ENCODE measurements at regions not wholly inside any gene's neighbourhood (a gene's known extent, or its start where the extent isn't known, plus 50 kb on each side); places are given as distances from the start of the nearest gene placed in this dataset.

DNA sequence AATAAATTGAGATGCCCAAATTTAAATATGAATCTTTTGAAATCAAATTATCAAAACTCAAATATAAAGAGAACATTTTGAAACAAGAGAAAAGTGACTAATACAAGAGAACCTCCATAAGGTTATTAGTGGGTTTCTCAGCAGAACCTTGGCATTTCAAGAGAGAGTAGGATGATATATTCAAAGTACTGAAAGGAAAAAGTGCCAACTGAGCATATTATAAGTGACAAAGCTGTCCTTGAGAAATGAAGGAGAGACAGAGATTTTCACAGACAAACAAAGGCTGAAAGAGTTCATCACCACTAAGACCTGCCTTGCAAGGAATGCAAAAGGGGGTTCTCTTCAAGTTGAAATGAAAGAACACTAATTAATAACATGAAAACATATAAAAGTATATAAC is 366.0 kb downstream of the HINT1 start:
- H3K9ac ChIP-seq (ENCODE audit: low read depth in 2 of 2, low read length in 2 of 2), result no peak overlapping the region
- intact Hi-C loops (cut with DNase I), result no loop called here

DNA sequence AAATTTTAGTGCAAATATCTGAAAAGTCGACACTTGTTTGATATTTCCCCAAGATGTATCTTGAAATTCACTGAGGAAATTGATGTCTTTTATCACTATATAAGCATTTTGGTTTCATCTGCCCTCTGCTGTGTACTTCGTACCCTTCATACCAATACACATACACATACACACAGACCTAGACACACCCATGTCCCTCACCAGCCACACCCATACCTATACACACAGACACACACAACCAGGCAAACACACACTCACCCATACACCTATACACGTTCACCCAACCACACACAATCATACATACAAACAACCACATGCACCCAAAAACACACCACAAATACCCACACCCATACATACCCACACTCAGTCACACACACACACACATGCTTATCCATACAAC is 367.8 kb downstream of the HINT1 start:
- H3K27me3 ChIP-seq, result no peaks in the 10 kb centered on the region

More for the DNA sequence above, 366.0 kb downstream of the HINT1 start:
- Histone ChIP-seq H3K9me3 (no peaks in the 10 kb centered on the region), H3K36me3 (no peaks in the 10 kb centered on the region), H3K4me1 (no peaks in the 10 kb centered on the region), H3K27ac (no peak overlapping the region), H3K27me3 (no peaks in the 10 kb centered on the region), H3K4me3 (no peak overlapping the region)
- no peak for DNase-seq
- TF ChIP-seq, protein P1, sequence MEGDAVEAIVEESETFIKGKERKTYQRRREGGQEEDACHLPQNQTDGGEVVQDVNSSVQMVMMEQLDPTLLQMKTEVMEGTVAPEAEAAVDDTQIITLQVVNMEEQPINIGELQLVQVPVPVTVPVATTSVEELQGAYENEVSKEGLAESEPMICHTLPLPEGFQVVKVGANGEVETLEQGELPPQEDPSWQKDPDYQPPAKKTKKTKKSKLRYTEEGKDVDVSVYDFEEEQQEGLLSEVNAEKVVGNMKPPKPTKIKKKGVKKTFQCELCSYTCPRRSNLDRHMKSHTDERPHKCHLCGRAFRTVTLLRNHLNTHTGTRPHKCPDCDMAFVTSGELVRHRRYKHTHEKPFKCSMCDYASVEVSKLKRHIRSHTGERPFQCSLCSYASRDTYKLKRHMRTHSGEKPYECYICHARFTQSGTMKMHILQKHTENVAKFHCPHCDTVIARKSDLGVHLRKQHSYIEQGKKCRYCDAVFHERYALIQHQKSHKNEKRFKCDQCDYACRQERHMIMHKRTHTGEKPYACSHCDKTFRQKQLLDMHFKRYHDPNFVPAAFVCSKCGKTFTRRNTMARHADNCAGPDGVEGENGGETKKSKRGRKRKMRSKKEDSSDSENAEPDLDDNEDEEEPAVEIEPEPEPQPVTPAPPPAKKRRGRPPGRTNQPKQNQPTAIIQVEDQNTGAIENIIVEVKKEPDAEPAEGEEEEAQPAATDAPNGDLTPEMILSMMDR (IDR thresholded peaks at IDR 0.05), result no peak

DNA sequence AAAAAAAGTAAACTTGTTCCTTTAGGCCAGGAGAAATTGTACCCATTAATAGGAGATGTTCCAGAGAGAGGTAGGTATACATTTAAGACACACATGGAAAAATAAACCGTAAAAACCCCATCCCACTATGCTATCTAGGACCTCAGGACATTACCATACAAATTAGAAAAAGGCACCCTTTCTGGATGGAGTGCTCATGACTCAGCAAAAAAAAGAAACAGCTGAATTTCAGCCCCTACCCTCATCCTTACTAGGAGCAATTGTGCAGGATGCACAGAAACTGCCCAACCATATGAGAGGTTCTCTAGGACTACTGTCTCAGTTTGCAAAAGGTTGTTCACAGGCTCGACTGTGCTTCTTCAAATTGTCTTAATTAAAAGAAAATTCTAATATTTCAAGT is 368.2 kb downstream of the HINT1 start:
- TF ChIP-seq, protein P1 (IDR thresholded peaks at IDR 0.05), result no peak
- Histone ChIP-seq H3K9me3 (no peaks in the 10 kb centered on the region), H3K27ac (no peak overlapping the region), H3K36me3 (no peaks in the 10 kb centered on the region), H3K27me3 (no peaks in the 10 kb centered on the region), H3K4me1 (no peaks in the 10 kb centered on the region), H3K4me3 (no peak overlapping the region), H3K9ac (ENCODE audit: low read depth in 2 of 2, low read length in 2 of 2) (no peak overlapping the region)
- no peak for DNase-seq
- intact Hi-C loops (cut with DNase I), result no loop called here

More for the DNA sequence above, 367.8 kb downstream of the HINT1 start:
- Histone ChIP-seq H3K9ac (ENCODE audit: low read depth in 2 of 2, low read length in 2 of 2) (no peak overlapping the region), H3K9me3 (no peaks in the 10 kb centered on the region), H3K27ac (no peak overlapping the region), H3K4me1 (no peaks in the 10 kb centered on the region), H3K4me3 (no peak overlapping the region), H3K36me3 (no peaks in the 10 kb centered on the region)
- DNase-seq, result no peak
- intact Hi-C loops (cut with DNase I), result no loop called here
- TF ChIP-seq, protein P1 (IDR thresholded peaks at IDR 0.05), result no peak

DNA sequence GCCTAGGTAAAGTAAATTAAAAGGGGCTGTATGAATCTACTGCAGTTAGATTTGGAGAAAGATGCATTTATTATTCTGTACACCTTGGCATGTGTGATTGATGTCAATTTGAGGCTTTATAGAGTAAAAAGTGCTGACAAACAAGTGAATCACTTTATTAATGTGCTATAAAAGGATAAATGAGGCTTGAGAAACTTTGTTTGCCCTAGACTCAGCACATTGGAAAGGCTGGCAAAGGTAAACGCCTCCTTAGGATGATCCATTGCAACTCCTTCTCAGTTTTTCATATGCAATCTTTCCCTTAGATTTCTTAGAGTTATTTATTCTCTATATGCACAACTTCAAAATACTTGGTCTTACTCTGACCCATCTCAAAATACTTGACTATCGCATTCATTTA is 369.0 kb downstream of the HINT1 start:
- no peaks in the 10 kb centered on the region for H3K36me3 ChIP-seq
- no peaks in the 10 kb centered on the region for H3K27me3 ChIP-seq
- no peak overlapping the region for H3K27ac ChIP-seq
- intact Hi-C loops (cut with DNase I), result no loop called here
- no peaks in the 10 kb centered on the region for H3K9me3 ChIP-seq
- H3K9ac ChIP-seq (ENCODE audit: low read depth in 2 of 2, low read length in 2 of 2), result no peak overlapping the region
- DNase-seq, result no peak
- no peaks in the 10 kb centered on the region for H3K4me1 ChIP-seq
- TF ChIP-seq, protein P1 (IDR thresholded peaks at IDR 0.05), result no peak
- H3K4me3 ChIP-seq, result no peak overlapping the region

DNA sequence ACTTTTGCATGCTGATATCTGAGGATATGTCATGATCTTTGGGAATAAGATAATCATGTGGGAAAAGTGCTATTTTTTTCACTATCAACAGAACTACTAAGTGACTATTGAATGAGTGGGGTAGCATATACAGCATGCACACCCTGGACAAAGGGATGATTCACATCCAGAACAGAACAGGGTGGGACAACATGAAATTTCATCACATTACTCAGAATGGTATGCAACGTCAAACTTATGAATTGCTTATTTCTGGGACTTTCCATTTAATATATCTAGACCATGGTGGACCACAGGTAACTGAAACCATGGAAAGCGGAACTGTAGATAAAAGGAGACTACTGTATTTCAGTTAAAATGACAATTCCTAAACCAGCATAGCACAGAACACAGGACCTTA is 370.0 kb downstream of the HINT1 start:
- no peaks in the 10 kb centered on the region for H3K9me3 ChIP-seq
- TF ChIP-seq, protein P1 (IDR thresholded peaks at IDR 0.05), result no peak
- intact Hi-C loops (cut with DNase I), result no loop called here
- no peaks in the 10 kb centered on the region for H3K36me3 ChIP-seq
- no peak overlapping the region for H3K27ac ChIP-seq
- no peak overlapping the region for H3K4me3 ChIP-seq
- no peak for DNase-seq
- no peaks in the 10 kb centered on the region for H3K27me3 ChIP-seq
- H3K4me1 ChIP-seq, result no peaks in the 10 kb centered on the region
- H3K9ac ChIP-seq (ENCODE audit: low read depth in 2 of 2, low read length in 2 of 2), result no peak overlapping the region

DNA sequence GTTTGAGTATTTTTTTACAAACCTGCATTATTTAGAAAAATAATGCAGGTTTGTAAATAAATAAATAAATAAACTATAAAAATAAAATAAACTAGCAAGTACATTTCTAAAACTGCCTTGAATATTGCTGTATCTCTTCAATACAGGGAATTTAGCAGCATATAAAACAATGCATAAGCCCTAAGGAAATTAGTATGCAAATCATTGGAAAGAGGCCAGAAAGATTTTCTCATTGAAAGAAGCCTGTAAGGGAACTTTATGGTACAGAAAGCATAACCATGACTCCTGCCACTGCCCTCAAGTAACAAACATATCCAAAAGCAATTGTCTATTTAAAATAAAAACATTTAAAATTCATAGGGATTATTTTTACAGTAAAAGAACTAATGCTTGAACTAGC is 387.3 kb downstream of the HINT1 start:
- TF ChIP-seq, protein P1 (IDR thresholded peaks at IDR 0.05), result no peak
- DNase-seq, result no peak
- Histone ChIP-seq H3K27ac (no peak overlapping the region), H3K27me3 (no peaks in the 10 kb centered on the region), H3K9me3 (no peaks in the 10 kb centered on the region), H3K36me3 (no peaks in the 10 kb centered on the region), H3K4me3 (no peak overlapping the region), H3K4me1 (no peaks in the 10 kb centered on the region), H3K9ac (ENCODE audit: low read depth in 2 of 2, low read length in 2 of 2) (no peak overlapping the region)
- intact Hi-C loops (cut with DNase I), result no loop called here

Measured in colonic mucosa (tissue), 4 donors.